HCT116 (cell line): ENCODE measurements at regions not wholly inside any gene's neighbourhood (a gene's known extent, or its start where the extent isn't known, plus 50 kb on each side); places are given as distances from the start of the nearest gene placed in this dataset.

Experiments
- ATAC-seq: fragments of 200-7000 bp; cut with Tn5 transposase; 2 replicates; pipeline ENCODE4 v1.9.1; 2020; ENCODE audit warnings: mild to moderate bottlenecking, moderate library complexity
- BruUV-seq: library from RNA; stranded (reverse); fragments of 400-500 nt; replicated peaks from 2 replicates; lab custom pipeline; 2021; lab: Mats Ljungman, UMichigan
- CTCF ChIA-PET: fragments of 300-600 bp; sonication (Branson Sonifier 250); formaldehyde crosslinking; loops from one replicate; lab custom pipeline; 2021; ENCODE audit warnings: antibody characterized with exemption; lab: Charles Lee
- POLR2A ChIA-PET: fragments of 300-600, 350-600 bp; sonication (Branson Sonifier 250); formaldehyde crosslinking; loops from one replicate; lab custom pipeline; 2021; ENCODE audit warnings: antibody characterized with exemption; lab: Charles Lee
- RAD21 ChIA-PET, 2 experiments: fragments of 300-600 bp; sonication (Branson Sonifier 250); formaldehyde crosslinking; loops; one replicate each; lab custom pipeline; 2023; ENCODE audit warnings: low total read pairs in 2 of 2; ENCODE audit not compliant: uncharacterized antibody in 2 of 2, unreplicated experiment in 2 of 2, low non-redundant PET in 1 of 2; lab: Charles Lee
- DNase-seq: peaks from one replicate; pipeline ENCODE4 v3.0.0-alpha.2; 2010; ENCODE audit warnings: low read depth, low spot score
- H2AFZ ChIP-seq: fragments of 200-600 bp; shearing (Covaris generic), sonication (generic); 2 replicates; pipeline ENCODE4 v1.6.1; 2017; ENCODE audit warnings: low read depth, mixed run types, mixed read lengths, antibody characterized with exemption, low read length; ENCODE audit not compliant: poor library complexity, severe bottlenecking
- H3K27ac ChIP-seq: 2 replicates; pipeline ENCODE4 v1.5.1; 2012; ENCODE audit warnings: low read depth, low read length
- H3K27me3 ChIP-seq: fragments of 200-600 bp; sonication (generic); 2 replicates; pipeline ENCODE4 v1.6.1; 2016; ENCODE audit warnings: mixed run types, low read length, mixed read lengths; ENCODE audit not compliant: insufficient read depth
- H3K36me3 ChIP-seq, 2 experiments: fragments of 200-500 bp in 1 of 2; fragments of 200-600 bp in 1 of 2; sonication (Bioruptor generic) in 1 of 2; sonication (generic) in 1 of 2; 2 replicates each; pipeline versions ENCODE4 v1.5.1 to v1.6.1; 2014 to 2016; ENCODE audit warnings: low read length in 2 of 2, inconsistent platforms in 1 of 2, mixed read lengths in 1 of 2, mixed run types in 1 of 2; ENCODE audit not compliant: insufficient read depth in 2 of 2, control insufficient read depth in 1 of 2
- H3K4me1 ChIP-seq, 2 experiments: fragments of 200-600 bp in 1 of 2; sonication (generic) in 1 of 2; 2 replicates each; pipeline versions ENCODE4 v1.5.1 to v1.6.1; 2012 to 2017; ENCODE audit warnings: low read length in 2 of 2, inconsistent platforms in 1 of 2, mild to moderate bottlenecking in 1 of 2, mixed read lengths in 1 of 2, mixed run types in 1 of 2, moderate library complexity in 1 of 2; ENCODE audit not compliant: insufficient read depth in 2 of 2, control insufficient read depth in 1 of 2
- H3K4me2 ChIP-seq: fragments of 200-600 bp; sonication (generic); 2 replicates; pipeline ENCODE4 v1.6.1; 2017; ENCODE audit warnings: mixed run types, low read length, mixed read lengths
- H3K4me3 ChIP-seq, 2 experiments: fragments of 200-600 bp in 1 of 2; sonication (generic) in 1 of 2; replicated peaks in 1 of 2; 2 replicates each; pipeline ENCODE4 v1.5.1; 2011 to 2016; ENCODE audit warnings: low read length in 2 of 2, control low read depth in 1 of 2, low read depth in 1 of 2, mild to moderate bottlenecking in 1 of 2, mixed read lengths in 1 of 2, mixed run types in 1 of 2
- H3K79me2 ChIP-seq: fragments of 200-600 bp; sonication (generic); 2 replicates; pipeline ENCODE4 v1.6.1; 2017; ENCODE audit warnings: mild to moderate bottlenecking, mixed run types, low read length, moderate library complexity, mixed read lengths; ENCODE audit not compliant: insufficient read depth
- H3K9ac ChIP-seq: fragments of 200-600 bp; sonication (generic); 2 replicates; pipeline ENCODE4 v1.6.1; 2016; ENCODE audit warnings: low read length, mixed read lengths
- H3K9me2 ChIP-seq: fragments of 200-600 bp; sonication (generic), shearing (Covaris generic); 2 replicates; pipeline ENCODE4 v1.6.1; 2017; ENCODE audit warnings: mixed run types, mild to moderate bottlenecking, moderate library complexity; ENCODE audit not compliant: insufficient read depth
- H3K9me3 ChIP-seq, 2 experiments: fragments of 200-500 bp in 1 of 2; fragments of 200-600 bp in 1 of 2; sonication (Bioruptor generic) in 1 of 2; sonication (generic) in 1 of 2; 2 replicates each; pipeline ENCODE4 v1.6.1; 2014 to 2017; ENCODE audit warnings: low read length in 2 of 2, mixed read lengths in 2 of 2, inconsistent platforms in 1 of 2, low read depth in 1 of 2, mild to moderate bottlenecking in 1 of 2, mixed run types in 1 of 2, moderate library complexity in 1 of 2; ENCODE audit not compliant: control insufficient read depth in 1 of 2, insufficient read depth in 1 of 2
- H4K20me1 ChIP-seq: fragments of 200-600 bp; sonication (generic), shearing (Covaris generic); 2 replicates; pipeline ENCODE4 v1.6.1; 2017; ENCODE audit warnings: mixed run types, mild to moderate bottlenecking, moderate library complexity; ENCODE audit not compliant: insufficient read depth
- ATF3 ChIP-seq: IDR thresholded peaks from 2 replicates; pipeline ENCODE4 v1.6.1; 2012
- CEBPB ChIP-seq: IDR thresholded peaks from 2 replicates; pipeline ENCODE4 v1.6.1; 2012; ENCODE audit warnings: low read depth
- CTCF ChIP-seq, 3 experiments: fragments of 200-600 bp in 1 of 3; sonication (generic) in 1 of 3; IDR thresholded peaks in 2 of 3; conservative IDR thresholded peaks in 1 of 3; 2 replicates each; pipeline ENCODE4 v1.5.1; 2012 to 2017; ENCODE audit warnings: low read depth in 2 of 3, low read length in 2 of 3, antibody characterized with exemption in 1 of 3, borderline replicate concordance in 1 of 3, control low read depth in 1 of 3, mild to moderate bottlenecking in 1 of 3, mixed read lengths in 1 of 3, mixed run types in 1 of 3, moderate library complexity in 1 of 3; ENCODE audit not compliant: insufficient read depth in 1 of 3
- ELF1 ChIP-seq: IDR thresholded peaks from 2 replicates; pipeline ENCODE4 v1.6.1; 2012; ENCODE audit warnings: low read depth, borderline replicate concordance
- EZH2phosphoT487 ChIP-seq: fragments of 200-600 bp; IDR thresholded peaks from 2 replicates; pipeline ENCODE4 v1.6.1; 2018; ENCODE audit warnings: antibody characterized with exemption, borderline replicate concordance
- MAX ChIP-seq: IDR thresholded peaks from 2 replicates; pipeline ENCODE4 v1.6.1; 2012
- POLR2A ChIP-seq: IDR thresholded peaks from 2 replicates; pipeline ENCODE4 v1.7.0; 2011; ENCODE audit warnings: borderline replicate concordance; ENCODE audit not compliant: insufficient read depth, insufficient read length; ENCODE audit errors: extremely low read depth
- POLR2AphosphoS5 ChIP-seq: IDR thresholded peaks from 2 replicates; pipeline ENCODE4 v1.6.1; 2011; ENCODE audit warnings: mild to moderate bottlenecking, low read depth, low read length, moderate library complexity
- SRF ChIP-seq: IDR thresholded peaks from 2 replicates; pipeline ENCODE4 v1.6.1; 2012; ENCODE audit warnings: low read depth
- TCF7L2 ChIP-seq: IDR thresholded peaks from 2 replicates; pipeline ENCODE4 v1.7.0; 2011; ENCODE audit warnings: borderline replicate concordance, inconsistent platforms; ENCODE audit not compliant: insufficient read depth, insufficient read length; ENCODE audit errors: extremely low read depth
- ZBTB33 ChIP-seq: IDR thresholded peaks from 2 replicates; pipeline ENCODE4 v1.6.1; 2011; ENCODE audit warnings: mild to moderate bottlenecking, low read length, moderate library complexity; ENCODE audit not compliant: insufficient replicate concordance; ENCODE audit errors: extremely low read depth
- ZFX ChIP-seq: fragments of 450-650 bp; IDR thresholded peaks from 2 replicates; pipeline ENCODE4 v1.6.1; 2017
- ZNF274 ChIP-seq: fragments of 200-500 bp; sonication (Bioruptor generic); IDR thresholded peaks from 2 replicates; pipeline ENCODE4 v1.6.1; 2014; ENCODE audit warnings: mild to moderate bottlenecking, low read depth, low read length, inconsistent platforms
- intact Hi-C: fragments of 100-400 bp; cut with micrococcal nuclease; formaldehyde crosslinking; loops from 2 replicates; pipeline ENCODE4 v1.10.0; 2022

GRCh38 chr12:76270657-76271358 lies 77.4 kb downstream of the BBS10 start:
- no peak for DNase-seq
- Histone ChIP-seq H3K79me2 (no peaks in the 10 kb centered on the region), H3K4me3 (no peak overlapping the region), H2AFZ (no peak overlapping the region), H4K20me1 (no peaks in the 10 kb centered on the region), H3K4me2 (no peak overlapping the region), H3K27me3 (no peaks in the 10 kb centered on the region), H3K9ac (no peak overlapping the region), H3K9me3 (no peaks in the 10 kb centered on the region), H3K4me1 (no peaks in the 10 kb centered on the region), H3K36me3 (no peaks in the 10 kb centered on the region), H3K27ac (no peak overlapping the region), H3K9me2 (no peaks in the 10 kb centered on the region)
- POLR2A ChIA-PET = no interaction called here
- intact Hi-C loops = no loop called here
- TF ChIP-seq ATF3 (no peak), ELF1 (no peak), SRF (no peak), POLR2A (no peak), CTCF (IDR thresholded peaks at IDR 0.05 in 2 of 3, conservative IDR thresholded peaks at IDR 0.05 in 1 of 3; ENCODE audit: borderline replicate concordance in 1 of 3, insufficient read depth in 1 of 3, low read depth in 2 of 3, low read length in 2 of 3) (no peak)
- no TSS peak for BruUV-seq
- no peak for ATAC-seq
- RAD21 ChIA-PET = no interaction called here
- CTCF ChIA-PET = no interaction called here

GRCh38 chr12:76268267-76268666 lies 79.9 kb downstream of the BBS10 start:
- no peaks in the 10 kb centered on the region for H3K4me1 ChIP-seq
- no peak overlapping the region for H3K4me3 ChIP-seq
- H3K36me3 ChIP-seq = no peaks in the 10 kb centered on the region
- intact Hi-C loops = no loop called here
- H3K9me3 ChIP-seq = no peaks in the 10 kb centered on the region
- no peak overlapping the region for H3K4me2 ChIP-seq
- no peaks in the 10 kb centered on the region for H4K20me1 ChIP-seq
- BruUV-seq = no TSS peak
- DNase-seq (no peak), ATAC-seq (no peak)
- H3K9ac ChIP-seq = no peak overlapping the region
- ChIA-PET CTCF (no interaction called here), RAD21 (no interaction called here), POLR2A (no interaction called here)
- H2AFZ ChIP-seq = no peak overlapping the region
- no peaks in the 10 kb centered on the region for H3K79me2 ChIP-seq
- no peak overlapping the region for H3K27ac ChIP-seq
- H3K27me3 ChIP-seq = no peaks in the 10 kb centered on the region
- no peaks in the 10 kb centered on the region for H3K9me2 ChIP-seq
- TF ChIP-seq CEBPB = no peak
- TF ChIP-seq MAX = no peak
- TF ChIP-seq EZH2phosphoT487 = no peak
- no peak for TF ChIP-seq ZFX
- no peak for TF ChIP-seq POLR2AphosphoS5
- no peak for TF ChIP-seq ZBTB33
- TF ChIP-seq ZNF274 = no peak
- TF ChIP-seq ELF1 = no peak
- TF ChIP-seq TCF7L2 = no peak
